Epithelial cell of esophagus (primary cell): ENCODE measurements at regions not wholly inside any gene's neighbourhood (a gene's known extent, or its start where the extent isn't known, plus 50 kb on each side); places are given as distances from the start of the nearest gene placed in this dataset.
"Not testable (repeated sequence)": the region's sequence is repeated elsewhere in the genome, so short reads cannot be mapped to it uniquely, and the experiment has no call there.

Source experiments
- DNase-seq: peaks from one replicate; pipeline ENCODE4 v3.0.0; 2010; ENCODE audit warnings: low read depth
- H3K4me3 ChIP-seq: 2 replicates; pipeline ENCODE4 v1.5.1; 2011; ENCODE audit warnings: mild to moderate bottlenecking, low read length, control low read depth
- CTCF ChIP-seq: IDR thresholded peaks from 2 replicates; pipeline ENCODE4 v1.5.1; 2011; ENCODE audit warnings: low read depth, mild to moderate bottlenecking, low read length, control low read depth, inconsistent platforms; ENCODE audit not compliant: insufficient read depth; ENCODE audit errors: missing control alignments

GRCh38 chr1:234892642-234893041 is 236.0 kb downstream of the TOMM20 start:
- DNase-seq = no peak
- no peak overlapping the region for H3K4me3 ChIP-seq
- TF ChIP-seq CTCF = no peak

GRCh38 chr1:234891427-234891826 is 237.2 kb downstream of the TOMM20 start:
- H3K4me3 ChIP-seq = no peak overlapping the region
- no peak for TF ChIP-seq CTCF
- no peak for DNase-seq

DNA sequence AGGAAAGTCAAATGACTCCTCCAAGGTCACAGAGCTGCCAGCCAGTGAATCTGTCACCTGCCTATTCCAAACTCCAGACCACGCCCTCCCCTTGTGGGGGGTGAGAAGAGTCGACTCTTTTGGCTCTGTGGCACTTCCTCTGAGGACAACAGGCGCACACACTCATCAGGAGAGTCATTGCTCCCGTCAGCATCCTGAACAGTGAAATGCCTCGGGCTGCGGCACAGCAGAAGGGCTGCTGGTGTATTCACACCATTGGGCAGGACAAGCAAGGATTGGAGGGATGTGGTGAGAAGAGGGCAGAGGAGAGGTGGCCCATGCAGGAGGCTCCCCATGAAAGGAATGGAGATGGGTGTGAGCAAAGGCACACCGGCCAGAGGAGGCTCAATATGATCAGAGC is 239.0 kb downstream of the TOMM20 start:
- DNase-seq = peak; percentile 46
- no peak for TF ChIP-seq CTCF
- no peak overlapping the region for H3K4me3 ChIP-seq

DNA sequence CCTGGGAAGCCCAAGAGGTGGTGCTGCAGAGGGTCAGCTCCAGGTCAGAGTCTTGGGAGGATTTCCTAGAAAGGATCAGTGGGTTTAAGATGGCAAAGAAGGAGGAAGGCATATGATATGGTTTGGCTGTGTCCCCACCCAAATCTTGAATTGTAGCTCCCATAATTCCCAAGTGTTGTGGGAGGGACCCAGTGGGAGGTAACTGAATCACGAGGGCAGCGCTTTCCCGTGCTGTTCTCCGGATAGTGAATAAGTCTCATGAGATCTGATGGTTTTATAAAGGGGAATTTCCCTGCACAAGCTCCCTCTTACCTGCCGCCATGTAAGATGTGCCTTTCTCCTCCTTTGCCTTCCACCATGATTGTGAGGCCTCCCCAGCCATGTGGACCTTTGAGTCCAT is 240.4 kb downstream of the TOMM20 start:
- not testable (repeated sequence) for DNase-seq, H3K4me3 ChIP-seq

DNA sequence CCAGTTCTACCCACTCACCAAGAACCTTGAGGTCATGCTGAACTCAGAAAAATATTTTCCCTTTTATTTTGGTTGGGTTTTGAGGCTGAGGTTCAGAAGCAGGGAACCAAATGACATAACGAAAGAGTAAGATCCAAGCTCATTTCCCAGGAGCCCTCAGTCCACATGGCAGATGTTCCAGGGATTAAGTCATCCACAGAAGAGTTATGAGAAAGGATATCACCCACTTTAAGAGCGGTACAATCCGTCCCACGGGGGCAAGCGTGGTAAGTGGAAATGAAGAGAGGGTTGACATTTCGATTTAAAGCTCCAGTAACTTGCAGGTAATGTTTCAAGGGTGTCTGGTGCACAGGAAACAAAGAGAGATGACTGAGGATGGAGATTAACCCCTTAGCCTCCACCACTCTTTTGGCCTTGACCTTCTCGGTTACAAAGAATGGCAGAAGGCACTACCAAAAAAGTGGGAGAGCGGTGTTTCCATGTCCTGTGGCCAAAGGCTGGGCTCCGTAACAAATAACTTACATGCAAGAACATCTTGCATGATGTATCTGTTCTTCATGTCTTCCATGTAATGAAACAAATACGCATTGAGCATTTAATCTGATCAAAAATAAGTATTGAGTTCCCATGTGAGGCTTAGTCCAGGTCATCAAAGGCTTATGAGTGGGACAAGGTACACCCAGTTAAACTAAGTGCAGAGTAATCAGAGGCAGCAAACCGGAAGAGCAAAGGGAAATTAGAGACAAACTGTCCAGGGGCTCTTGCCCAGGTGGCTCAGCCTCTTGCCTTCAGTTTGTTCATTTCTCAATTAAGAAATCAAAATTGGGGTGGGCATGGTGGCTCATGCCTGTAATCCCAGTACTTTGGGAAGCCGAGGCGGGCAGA is 241.4 kb downstream of the TOMM20 start:
- no peak for TF ChIP-seq CTCF
- peak; percentile 23 for DNase-seq
- no peak overlapping the region for H3K4me3 ChIP-seq

- peak; percentile 92 for DNase-seq
- H3K4me3 ChIP-seq = no peak overlapping the region
- TF ChIP-seq CTCF = no peak
Measured at GRCh38 chr1:234886081-234886984, 242.3 kb downstream of the TOMM20 start.

DNA sequence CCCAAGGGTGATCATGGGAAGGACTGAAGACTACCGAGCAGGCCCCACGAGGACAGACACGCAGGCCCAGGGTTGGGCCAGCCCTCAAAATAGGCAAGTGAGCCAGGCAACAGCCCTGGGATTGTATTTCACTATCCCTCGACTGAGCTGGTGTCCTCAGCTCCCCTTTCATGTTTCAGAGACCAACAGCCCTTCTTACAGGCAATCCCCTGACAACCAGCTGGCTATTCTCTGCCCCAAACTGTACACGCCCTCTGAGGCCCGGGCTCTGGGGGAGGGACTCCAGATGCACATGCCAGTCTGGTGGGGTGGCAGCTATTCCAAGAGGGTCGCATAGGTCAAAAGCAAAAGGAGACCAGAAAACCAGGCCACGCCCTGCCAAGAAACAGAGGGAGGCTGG is 243.0 kb downstream of the TOMM20 start:
- TF ChIP-seq CTCF = no peak
- DNase-seq = no peak
- no peak overlapping the region for H3K4me3 ChIP-seq
